ENCODE measurements at regions not wholly inside any gene's neighbourhood (a gene's known extent, or its start where the extent isn't known, plus 50 kb on each side); places are given as distances from the start of the nearest gene placed in this dataset.
A peak's percentile ranks its signal among the peaks of the same experiment; 100 is the strongest.

DNA sequence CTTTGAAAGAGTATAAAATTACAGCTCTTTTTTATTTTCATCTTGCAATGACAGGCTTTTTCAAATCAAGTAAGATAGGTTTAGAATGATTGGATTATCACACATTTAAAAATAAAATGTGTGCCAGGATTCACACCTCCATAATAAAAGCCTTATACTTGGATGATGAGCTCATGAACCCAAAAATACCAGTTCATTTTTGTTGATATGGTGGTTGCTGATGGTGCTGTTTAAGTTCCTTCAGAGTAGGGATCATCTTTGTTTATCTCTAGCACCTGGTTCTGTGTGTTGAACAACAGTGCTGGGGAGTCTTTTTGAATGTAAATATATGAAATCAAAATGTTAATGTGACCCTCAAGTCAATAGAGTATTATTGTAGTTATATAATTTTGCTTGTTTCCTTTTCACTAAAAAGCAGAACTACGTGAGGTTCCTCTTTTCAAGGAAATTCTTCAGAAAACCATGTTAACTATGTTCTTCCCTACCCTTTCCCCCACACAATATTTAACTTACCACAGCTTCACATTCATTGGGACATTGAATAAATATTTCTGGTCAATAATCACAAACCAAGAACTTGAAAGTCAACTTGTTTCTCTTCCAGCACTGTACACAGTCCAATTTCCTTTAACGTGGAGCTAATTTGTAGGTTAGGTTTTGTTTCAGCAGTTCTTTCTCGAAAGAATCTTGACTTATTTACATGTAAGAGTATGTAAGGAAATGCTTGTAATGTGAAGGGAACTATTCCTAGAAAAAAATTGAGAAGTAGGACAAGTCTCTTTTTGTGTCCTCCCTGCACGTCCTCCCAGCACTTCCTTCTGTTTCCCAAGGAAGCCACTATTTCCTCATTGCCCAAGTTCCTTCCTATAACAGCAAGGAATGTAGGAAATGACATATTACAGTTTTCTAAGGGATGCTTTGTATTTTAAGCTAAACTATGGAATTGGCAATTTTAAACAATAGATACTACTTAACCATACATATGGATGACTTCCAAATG is 945.9 kb upstream of the CITED2 start:
- no peak for DNase-seq (ENCODE audit: low spot score)

DNA sequence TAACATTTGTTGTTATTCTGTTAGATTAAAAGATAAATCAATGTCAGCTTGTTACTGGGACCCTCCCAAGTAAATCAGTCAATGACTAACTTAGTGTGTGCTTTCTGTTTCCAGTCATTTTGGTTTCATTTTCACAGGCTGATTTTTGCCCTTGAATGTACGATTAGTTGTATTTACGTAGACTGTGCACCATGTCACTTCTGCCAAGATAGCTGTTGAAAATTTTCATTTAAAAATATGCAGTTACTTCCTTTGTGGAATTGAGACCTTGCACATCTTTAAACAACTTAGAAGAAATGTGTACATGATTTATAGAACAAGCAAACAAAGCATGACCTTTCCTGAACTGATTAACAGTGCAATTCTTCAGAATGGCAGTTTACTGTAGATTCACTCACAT is 944.8 kb upstream of the CITED2 start:
- no peak for DNase-seq (ENCODE audit: low spot score)

DNA sequence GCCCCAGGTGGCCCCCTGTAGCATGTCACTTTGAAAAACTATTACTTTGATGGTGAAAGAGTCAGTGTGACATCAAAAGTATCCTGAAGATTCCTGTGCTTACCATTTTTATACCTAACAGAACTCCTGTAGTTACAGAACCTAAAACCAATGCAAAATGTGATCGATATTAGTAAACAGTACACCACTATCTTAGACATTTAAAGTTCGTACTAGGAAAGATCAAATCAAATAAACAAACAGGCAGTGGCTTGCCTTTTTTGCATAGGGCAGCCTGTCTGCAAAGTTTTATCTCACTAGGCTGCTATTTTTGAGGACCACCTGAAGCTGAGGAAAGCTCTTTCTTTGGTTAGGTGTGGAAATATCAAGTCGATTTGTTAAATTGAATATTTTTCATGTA is 944.0 kb upstream of the CITED2 start:
- DNase-seq (ENCODE audit: low spot score) = no peak

DNA sequence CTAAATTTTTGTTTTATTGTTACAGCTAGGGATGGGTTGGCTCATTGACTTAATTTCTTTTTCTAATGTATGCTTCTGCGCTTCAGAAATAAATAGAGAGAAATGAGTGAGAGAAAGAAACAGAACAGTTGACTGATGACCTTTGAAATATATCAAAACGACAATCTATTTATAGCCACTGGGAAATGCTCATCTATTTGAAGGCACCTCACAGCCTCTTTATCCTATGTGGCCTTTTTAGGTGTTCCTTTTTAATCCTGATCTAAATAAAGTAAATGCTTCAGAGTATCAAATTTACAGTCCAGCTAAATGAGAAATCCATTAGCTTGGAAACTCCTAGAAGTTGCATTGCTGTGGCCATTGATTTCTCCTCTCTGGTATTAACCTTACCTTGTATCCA is 943.5 kb upstream of the CITED2 start:
- DNase-seq (ENCODE audit: low spot score) = no peak

DNA sequence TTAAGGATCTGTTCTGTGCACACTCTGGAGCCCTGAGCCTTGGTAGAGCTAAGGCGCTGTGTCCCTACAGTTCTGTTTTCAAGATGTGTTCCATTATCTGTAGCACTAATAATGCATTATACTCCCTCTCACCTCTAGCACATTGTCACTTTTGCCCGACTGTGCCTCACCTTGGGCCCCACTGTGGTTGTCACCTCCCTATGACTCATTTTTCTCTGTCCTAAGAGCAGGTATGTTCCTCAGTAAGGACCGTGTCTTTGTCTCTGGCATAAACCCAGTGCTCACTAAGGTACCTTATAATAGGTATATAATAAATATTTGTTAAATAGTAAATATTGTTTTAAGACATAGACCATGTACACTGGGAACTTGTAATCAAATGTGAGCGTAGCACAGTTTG is 942.5 kb upstream of the CITED2 start:
- DNase-seq (ENCODE audit: low spot score) = peak; percentile 2

DNA sequence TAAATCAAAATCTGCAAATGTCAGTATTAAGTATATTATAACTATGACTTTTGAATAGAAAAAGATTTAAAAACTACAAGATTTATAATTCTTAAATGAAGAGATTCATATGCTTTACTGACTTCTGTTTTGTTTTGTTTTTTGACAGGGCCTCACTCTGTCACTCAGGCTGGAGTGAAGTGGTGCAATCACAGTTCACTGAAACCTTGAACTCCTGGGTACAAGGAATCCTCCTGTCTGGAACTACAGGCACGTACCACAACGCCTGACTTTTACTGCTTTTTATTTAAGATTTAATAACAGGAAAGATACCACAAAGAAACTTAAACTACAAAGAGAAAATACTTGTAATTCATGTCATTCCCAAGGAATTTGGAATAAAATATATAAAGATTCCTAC is 940.2 kb upstream of the CITED2 start:
- DNase-seq (ENCODE audit: low spot score) = no peak

DNA sequence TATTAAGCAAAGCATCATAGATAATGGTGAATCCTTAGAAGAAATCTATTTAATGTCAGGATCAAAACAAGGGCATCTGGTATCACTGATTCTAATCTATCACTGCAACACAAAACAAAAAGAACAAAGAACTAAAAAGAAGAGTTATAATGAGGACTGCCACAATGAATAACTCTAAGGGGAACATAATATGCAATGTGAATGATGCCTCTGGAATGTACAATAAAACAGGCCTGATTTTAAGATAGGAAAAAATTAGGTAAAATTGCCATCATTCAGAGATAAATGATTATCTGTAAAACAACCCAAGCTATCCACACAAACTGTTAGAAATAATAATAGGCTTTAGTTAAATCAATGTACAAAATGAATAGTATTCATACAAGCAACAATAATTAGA is 936.7 kb upstream of the CITED2 start:
- no peak for DNase-seq (ENCODE audit: low spot score)

DNA sequence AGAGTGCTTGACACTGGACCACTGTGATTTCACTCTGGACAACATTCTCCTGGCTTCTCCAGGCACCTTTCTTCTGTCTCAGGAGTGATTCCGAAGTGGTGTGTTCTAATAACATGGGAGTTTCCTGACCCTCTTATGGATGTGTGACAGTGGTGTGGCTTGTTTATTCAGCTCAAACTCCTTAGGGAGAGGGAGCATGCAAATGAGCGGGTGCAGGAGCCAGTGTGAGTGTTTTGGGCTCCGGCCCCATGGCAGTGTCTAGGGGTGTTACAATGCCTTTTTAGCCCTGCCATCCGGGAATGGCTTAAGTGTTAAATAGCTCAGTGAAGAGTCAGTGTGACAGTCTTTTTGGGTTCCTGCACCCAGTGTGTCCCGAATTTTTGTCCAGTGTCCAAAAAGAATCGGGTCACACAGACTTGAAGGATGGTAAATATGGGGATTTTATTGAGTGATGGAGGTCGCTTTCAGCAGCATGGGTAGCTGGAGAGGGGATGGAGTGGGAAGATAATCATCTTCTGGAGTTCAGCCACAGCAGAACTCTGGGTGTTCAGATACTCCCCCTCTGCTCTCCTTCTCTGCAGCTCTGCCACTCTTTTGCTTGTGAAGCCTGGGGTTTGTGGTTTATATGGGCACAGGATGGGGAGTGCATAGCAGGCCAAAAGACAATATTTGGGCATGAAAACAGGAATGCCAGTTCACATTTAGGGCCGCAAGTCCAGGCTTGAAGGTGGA is 928.9 kb upstream of the CITED2 start:
- no peak for DNase-seq (ENCODE audit: low spot score)

DNA sequence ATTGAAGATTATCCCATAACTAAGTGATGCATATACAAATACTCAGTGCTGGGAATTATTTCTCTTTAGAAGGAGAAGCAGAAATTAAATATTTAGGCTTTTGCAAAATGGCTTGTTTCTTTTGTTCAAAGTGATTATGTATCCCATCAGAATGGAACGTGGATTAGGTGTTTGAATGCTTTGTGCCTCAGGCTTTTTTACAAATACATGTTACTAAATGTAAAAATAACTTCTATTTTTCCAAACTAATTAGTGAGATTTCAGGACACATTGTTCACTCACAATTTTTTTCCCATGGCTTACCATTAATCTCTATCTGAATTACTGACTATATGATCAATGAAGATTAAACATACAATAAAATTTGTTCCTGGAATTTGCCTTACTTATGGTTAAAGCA is 925.9 kb upstream of the CITED2 start:
- no peak for DNase-seq (ENCODE audit: low spot score)

DNA sequence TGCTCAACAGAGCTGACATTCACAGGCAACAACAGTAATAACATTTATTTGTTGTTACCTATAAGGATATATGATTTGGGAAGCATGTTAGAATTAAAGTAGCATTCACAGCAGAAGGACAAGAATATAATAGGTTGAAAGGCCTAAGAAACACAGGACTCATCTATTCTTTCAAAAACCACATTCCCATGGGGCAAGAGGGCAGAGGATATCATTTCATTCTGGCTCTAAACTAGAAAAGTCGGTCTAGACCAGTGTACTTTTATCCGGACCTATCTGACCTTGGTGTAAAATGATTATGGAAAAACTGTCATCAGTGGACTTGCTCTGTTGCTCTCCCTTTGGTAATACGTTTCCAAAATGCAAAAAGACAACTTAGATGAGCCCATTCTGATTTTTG is 914.7 kb upstream of the CITED2 start:
- DNase-seq (ENCODE audit: low spot score) = no peak

DNA sequence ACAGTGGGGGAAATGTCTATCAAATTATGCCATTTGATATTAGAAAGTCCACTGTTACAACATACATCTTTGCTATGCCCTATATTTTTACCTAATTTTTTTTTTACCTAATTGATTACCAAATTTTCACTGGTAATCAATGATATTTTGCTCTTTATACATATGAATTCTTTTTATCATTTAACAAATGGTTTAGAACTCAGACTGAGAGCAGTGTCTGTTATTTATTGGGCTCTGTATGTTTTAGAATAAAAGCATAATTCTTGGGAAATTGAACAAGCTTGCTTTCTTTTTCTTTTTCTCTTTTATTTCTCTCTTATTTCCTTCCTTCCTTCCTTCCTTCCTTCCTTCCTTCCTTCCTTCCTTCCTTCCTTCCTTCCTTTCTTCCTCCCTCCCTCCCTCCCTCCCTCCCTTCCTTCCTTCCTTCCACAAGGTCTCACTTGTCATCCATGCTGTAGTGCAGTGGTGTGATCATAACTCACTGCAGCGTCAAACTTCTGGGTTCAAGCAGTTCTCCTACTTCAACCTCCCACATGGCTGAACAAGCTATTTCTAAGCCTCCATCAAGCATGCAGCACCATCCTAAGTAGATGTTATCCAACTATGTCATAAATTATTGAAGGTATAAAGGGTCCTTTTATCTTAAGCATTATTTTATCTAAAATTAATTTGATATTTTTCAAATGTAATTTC is 911.7 kb upstream of the CITED2 start:
- no peak for DNase-seq (ENCODE audit: low spot score)

DNA sequence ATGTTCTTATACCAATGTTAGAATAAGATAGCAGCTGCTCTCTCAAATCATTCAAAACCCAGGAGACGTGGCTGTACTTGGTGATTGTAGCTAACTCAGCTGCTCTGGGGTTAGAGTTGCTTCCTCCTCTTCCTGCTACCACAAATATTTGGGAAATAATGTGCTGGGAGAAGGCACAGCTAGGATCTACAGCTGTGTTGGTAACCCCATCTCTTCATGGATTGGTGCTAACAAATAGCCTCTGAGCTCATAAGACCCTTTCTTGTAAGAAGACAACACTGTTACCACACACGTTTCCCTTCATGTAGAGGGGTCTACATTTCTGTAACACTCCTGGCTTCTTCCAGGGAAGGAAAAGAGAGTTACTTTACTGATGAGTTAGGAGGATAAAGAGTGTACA is 911.0 kb upstream of the CITED2 start:
- no peak for DNase-seq (ENCODE audit: low spot score)

DNA sequence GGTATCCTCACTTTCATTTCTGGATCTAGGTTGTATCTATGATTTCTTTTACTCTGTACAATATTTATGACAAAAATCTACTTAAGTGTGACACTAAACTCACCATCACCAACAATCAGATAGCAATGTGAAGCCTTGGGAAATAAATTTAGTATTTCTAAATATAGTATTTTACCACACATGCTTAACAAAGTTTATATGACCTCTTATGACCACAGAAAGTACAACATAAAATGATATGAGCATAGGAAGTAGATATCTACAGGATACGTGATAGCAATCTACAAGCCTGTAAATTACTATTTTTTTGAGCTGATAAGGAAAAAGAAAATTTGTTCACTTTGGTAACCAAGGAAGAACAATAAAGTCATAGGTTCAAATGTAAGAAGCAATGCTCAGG is 910.4 kb upstream of the CITED2 start:
- no peak for DNase-seq (ENCODE audit: low spot score)

DNA sequence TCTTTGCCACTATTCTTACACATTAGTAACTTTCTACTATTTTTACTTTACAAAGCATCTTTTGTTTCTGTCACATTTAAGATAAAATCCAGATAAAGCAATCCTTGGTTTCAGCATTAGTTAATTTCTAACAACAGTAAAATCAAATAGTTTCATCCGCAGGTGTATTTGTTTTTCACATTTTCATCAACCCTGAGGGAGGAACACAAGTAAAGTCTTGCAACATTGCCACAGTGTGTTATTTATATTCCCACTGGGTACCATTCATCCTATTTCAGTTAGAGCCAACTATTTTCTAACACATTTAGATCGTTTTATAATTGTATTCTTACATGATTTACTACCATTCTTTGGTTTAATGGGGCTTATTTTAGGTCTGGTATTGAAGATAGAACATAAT is 908.7 kb upstream of the CITED2 start:
- no peak for DNase-seq (ENCODE audit: low spot score)

DNA sequence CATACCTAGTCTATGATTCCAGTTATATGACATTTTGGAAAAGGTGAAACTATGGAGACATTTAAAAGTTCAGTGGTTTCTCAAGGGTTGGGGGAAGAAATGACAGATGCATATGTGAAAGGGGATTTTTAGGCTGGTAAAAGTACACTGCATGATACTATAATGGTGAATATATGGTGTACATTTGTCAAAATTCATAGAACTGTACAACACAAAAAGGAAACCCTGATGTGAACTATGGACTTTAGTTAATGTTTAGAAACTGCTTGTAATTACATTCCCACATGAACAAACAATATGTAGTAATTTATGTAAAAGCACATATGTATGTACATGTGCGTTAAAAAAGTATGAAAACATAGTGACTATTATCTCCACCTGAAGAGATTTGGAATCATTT is 907.3 kb upstream of the CITED2 start:
- no peak for DNase-seq (ENCODE audit: low spot score)

DNA sequence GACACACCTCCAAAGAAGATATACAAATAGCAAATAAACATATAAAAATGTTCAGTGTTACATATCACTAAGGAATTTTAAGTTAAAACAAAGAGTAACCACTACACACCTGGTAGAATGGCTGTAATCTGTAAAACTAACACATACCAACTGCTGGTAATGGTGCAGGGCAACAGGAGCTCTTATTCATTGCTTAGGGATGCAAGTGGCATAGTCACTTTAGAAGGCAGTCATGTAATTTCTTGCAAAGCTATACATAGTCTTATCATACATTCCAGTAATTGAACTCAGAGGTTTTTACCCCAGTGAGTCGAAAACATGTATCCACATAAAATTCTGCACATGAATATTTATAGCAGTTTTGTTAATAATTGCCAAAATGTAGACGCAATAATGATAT is 906.8 kb upstream of the CITED2 start:
- no peak for DNase-seq (ENCODE audit: low spot score)

DNA sequence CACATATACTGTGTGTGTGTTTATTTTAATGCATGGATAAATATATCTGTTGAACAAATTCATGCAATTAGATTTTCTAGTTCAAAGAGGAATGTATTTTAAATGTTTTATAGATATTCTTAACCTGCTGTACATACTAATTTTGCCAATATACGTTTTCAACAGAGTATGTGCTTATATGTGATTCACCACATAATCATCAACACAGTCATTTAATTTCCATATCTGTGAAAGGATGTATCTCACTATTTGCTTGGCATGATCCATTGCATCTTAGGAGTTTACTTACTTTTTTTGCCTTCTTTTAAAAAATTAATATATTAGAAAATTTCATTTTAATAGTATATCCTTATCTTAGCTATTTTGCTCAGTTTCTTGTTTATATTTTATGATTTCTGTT is 902.3 kb upstream of the CITED2 start:
- no peak for DNase-seq (ENCODE audit: low spot score)

DNA sequence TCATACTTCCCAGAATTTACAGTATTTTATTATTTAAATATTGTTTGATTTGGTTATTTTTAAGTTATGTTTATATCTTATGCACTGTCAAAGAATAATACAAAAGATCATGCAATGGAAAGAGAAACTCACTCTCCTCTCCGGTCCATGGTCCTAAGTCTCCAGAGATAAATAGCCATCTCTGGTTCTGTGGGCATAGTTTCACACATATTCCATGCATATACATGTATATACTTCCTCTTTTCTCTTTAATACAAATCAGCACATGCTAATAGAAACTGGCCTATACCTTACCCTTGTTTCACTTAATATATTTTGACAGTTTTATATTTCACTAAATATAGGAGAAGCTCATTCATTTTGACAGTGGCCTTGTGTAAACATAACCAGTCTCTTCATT is 901.7 kb upstream of the CITED2 start:
- no peak for DNase-seq (ENCODE audit: low spot score)

DNA sequence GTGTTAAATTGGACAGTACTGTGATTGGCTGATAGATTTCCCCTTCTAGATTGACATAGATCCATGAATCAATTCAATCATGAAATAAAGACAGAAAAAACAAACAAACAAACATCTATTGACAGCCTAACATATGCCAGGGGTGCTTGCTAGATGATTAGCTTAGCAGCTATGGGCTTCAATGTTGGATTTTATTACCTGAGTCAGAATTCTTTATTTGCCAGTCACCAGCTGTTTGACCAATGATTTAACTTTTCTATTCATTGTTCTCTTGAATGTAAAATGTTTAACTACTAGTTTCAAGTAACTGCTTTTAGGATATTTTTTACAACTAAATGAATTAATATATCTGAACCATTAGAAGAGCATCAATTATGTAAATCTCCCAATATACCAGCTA is 901.3 kb upstream of the CITED2 start:
- no peak for DNase-seq (ENCODE audit: low spot score)

DNA sequence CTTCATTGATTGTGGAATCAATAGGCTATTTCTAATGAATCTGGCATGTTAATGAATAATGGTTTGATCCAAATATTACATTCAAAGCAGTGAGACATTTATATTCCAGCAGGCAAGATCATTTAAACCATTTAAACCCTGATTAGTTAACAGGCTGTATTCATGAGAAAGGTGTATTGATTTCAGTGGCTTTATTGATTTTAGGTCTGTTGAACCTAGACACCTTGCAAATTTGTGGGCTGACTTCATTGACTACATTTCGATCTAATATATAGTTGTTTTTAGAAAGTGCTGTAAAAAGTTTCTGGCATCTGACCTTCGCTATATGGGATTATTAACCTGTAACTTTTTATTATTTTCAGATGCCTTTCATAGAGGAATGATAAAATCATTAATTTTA is 900.1 kb upstream of the CITED2 start:
- DNase-seq (ENCODE audit: low spot score) = no peak

DNA sequence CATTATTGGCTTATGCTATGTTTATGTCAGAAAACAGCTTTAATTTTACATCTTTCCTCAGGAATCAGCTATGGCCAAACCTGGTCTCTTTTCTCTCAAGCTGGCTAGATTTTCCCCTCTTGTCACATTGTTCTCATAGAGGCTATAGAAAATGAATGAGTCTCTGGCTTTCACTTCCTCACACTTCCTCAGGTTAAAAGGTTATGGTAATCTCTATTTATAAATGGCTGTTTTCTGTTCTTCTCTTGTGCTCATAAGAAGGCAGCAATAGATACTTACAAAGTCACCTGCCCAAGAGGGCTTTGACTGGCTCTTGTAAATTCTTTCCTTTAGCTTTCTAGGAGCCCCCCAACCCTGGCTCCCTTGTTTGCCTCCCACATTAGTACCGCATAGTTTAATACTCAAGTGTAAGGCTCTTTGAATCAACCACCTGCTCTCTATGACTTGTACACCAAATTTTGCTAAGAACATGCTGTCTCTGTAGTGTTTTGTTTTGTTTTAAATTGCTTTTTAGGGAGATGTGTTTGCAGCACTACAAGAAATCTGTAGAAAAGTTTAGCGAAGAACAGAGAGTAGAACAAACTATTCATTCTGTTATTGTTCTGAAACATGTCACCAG is 897.4 kb upstream of the CITED2 start:
- no peak for DNase-seq (ENCODE audit: low spot score)

DNA sequence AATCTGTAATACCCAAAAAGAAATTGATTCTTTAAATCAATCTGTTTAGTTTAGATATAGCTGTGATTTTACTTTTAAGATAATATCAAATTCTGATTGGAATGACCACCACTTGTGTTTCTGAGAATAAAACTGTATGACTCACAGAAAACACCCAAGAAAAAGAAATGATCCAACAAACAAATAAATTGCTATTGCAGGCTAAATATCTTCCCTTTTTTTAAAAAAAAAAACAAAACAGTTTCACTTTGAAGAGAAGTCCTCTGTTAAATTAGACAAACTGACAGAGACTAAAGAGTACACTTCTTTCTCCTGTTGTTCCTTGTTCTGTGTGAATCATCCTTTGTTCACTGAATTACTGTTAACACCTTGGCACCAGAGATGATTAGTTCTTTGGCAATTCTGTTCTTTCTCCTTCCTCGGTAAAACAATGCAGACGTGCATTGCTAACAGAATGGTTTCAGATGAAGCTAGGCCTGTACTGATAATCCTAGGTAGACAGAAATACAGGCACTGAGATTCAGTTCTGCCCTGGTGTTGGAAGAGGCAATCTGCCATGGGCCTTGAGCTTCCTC is 895.2 kb upstream of the CITED2 start:
- DNase-seq (ENCODE audit: low spot score) = no peak
